ENCODE measurements at regions not wholly inside any gene's neighbourhood (a gene's known extent, or its start where the extent isn't known, plus 50 kb on each side); places are given as distances from the start of the nearest gene placed in this dataset.

DNA sequence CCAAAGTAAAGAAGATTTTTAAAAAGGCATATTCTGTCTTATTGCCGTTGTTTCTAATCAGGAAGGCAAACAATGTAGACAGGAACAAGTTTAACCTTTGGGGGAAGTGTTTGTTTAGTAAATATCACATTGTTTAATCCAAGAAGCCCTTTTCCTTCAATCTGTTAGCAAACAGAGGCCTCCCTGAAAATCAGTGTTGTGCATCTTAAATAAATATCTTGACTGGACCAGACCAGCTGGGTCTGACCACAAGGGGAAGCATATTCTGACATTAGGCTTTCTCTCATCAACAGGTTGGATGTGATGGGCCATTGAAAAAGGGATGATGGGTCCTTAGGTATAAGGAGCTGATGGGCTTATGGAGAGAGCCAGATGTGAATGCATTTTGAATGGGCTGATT lies 81.8 kb upstream of the SGIP1 start:
- POLR2A ChIA-PET: no interaction called here
- no peaks in the 10 kb centered on the region for H3K4me1 Mint-ChIP-seq (ENCODE audit: low read depth)
- H3K27me3 Mint-ChIP-seq: peaks cover 9% of the 10 kb centered on the region

DNA sequence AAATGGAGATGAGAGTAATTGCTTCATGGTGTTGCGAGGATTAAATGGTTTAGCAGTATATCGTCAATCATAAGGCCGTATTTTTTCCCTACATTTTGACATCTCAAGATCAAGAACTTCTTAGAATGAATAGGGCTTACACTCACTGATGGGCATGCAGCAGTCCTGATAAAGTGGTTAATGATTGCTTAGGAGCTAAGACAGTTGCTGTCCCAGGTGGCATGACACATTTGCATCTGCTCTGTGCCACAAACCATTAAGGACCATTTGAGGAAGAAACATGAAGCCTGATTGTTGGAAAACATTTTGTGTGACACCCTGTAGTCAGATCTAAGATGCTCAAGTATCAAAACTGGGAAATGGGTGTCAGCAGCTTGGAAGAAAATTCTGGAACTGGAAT lies 81.0 kb upstream of the SGIP1 start:
- no peak overlapping the region for H3K4me3 Mint-ChIP-seq
- intact Hi-C loops (cut with micrococcal nuclease): no loop called here
- H3K36me3 Mint-ChIP-seq (ENCODE audit: low read depth): no peaks in the 10 kb centered on the region
- H3K27ac Mint-ChIP-seq: no peak overlapping the region
- ATAC-seq (no peak), DNase-seq (no peak)
- ChIA-PET POLR2A (no interaction called here), CTCF (interaction anchor here (1.3 kb wide), 1 partner anchor 210 kb away, joined by 4 read pairs; no protein-coding TSS in a partner anchor)
- H3K4me1 Mint-ChIP-seq (ENCODE audit: low read depth): no peaks in the 10 kb centered on the region
- TF ChIP-seq CTCF (IDR thresholded peaks at IDR 0.05): no peak
- no peaks in the 10 kb centered on the region for H3K9me3 Mint-ChIP-seq
- H3K27me3 Mint-ChIP-seq: peaks cover 6% of the 10 kb centered on the region

More for the DNA sequence above, 81.8 kb upstream of the SGIP1 start:
- Mint-ChIP-seq H3K4me3 (no peak overlapping the region), H3K9me3 (no peaks in the 10 kb centered on the region), H3K36me3 (ENCODE audit: low read depth) (no peaks in the 10 kb centered on the region), H3K27ac (no peak overlapping the region)
- CTCF ChIA-PET: interaction anchor here (0.9 to 3.7 kb wide), 2 partner anchors 209 to 327 kb away, joined by 3 to 49 read pairs; no protein-coding TSS in a partner anchor
- DNase-seq: no peak
- no peak for TF ChIP-seq CTCF (IDR thresholded peaks at IDR 0.05)
- intact Hi-C loops (cut with micrococcal nuclease): no loop called here
- ATAC-seq: no peak

- no peak overlapping the region for H3K27ac Mint-ChIP-seq
- no peak for DNase-seq
- POLR2A ChIA-PET: interaction anchor here (0.7 to 1.4 kb wide), 2 partner anchors 9 to 85 kb away, joined by 3 read pairs; no protein-coding TSS in a partner anchor
- CTCF ChIA-PET: interaction anchor here (2.2 kb wide), 1 partner anchor 9 kb away, joined by 7 read pairs; no protein-coding TSS in a partner anchor
- no peaks in the 10 kb centered on the region for H3K36me3 Mint-ChIP-seq (ENCODE audit: low read depth)
- H3K4me3 Mint-ChIP-seq: no peak overlapping the region
- peaks cover 2% of the 10 kb centered on the region for H3K27me3 Mint-ChIP-seq
- ATAC-seq: no peak
- no peaks in the 10 kb centered on the region for H3K4me1 Mint-ChIP-seq (ENCODE audit: low read depth)
- intact Hi-C loops (cut with micrococcal nuclease): no loop called here
- no peak for TF ChIP-seq CTCF (IDR thresholded peaks at IDR 0.05)
- H3K9me3 Mint-ChIP-seq: peaks cover 2% of the 10 kb centered on the region
Observed at GRCh38 chr1:66455446-66455845, 78.5 kb upstream of the SGIP1 start.

GRCh38 chr1:66460776-66461175 lies 73.2 kb upstream of the SGIP1 start:
- Mint-ChIP-seq H3K4me3 (no peak overlapping the region), H3K36me3 (ENCODE audit: low read depth) (no peaks in the 10 kb centered on the region), H3K4me1 (ENCODE audit: low read depth) (no peaks in the 10 kb centered on the region), H3K9me3 (peaks cover 11% of the 10 kb centered on the region), H3K27me3 (peaks cover 2% of the 10 kb centered on the region), H3K27ac (no peak overlapping the region)
- no peak for DNase-seq
- POLR2A ChIA-PET: no interaction called here
- intact Hi-C loops (cut with micrococcal nuclease): no loop called here
- no peak for TF ChIP-seq CTCF (IDR thresholded peaks at IDR 0.05)
- CTCF ChIA-PET: interaction anchor here (2.8 kb wide), 1 partner anchor 14 kb away, joined by 7 read pairs; no protein-coding TSS in a partner anchor
- ATAC-seq: no peak

GRCh38 chr1:66462313-66462712 lies 71.6 kb upstream of the SGIP1 start:
- peaks cover 2% of the 10 kb centered on the region for H3K27me3 Mint-ChIP-seq

More at GRCh38 chr1:66462313-66462712, 71.6 kb upstream of the SGIP1 start:
- ATAC-seq (no peak), DNase-seq (no peak)
- Mint-ChIP-seq H3K9me3 (peaks cover 11% of the 10 kb centered on the region), H3K4me1 (ENCODE audit: low read depth) (no peaks in the 10 kb centered on the region), H3K27ac (no peak overlapping the region), H3K36me3 (ENCODE audit: low read depth) (no peaks in the 10 kb centered on the region), H3K4me3 (no peak overlapping the region)
- CTCF ChIA-PET: interaction anchor here (1.1 kb wide), 1 partner anchor 205 kb away, joined by 3 read pairs; no protein-coding TSS in a partner anchor
- no peak for TF ChIP-seq CTCF (IDR thresholded peaks at IDR 0.05)
- intact Hi-C loops (cut with micrococcal nuclease): no loop called here
- POLR2A ChIA-PET: no interaction called here
